ENCODE measurements at regions not wholly inside any gene's neighbourhood (a gene's known extent, or its start where the extent isn't known, plus 50 kb on each side); places are given as distances from the start of the nearest gene placed in this dataset.

GRCh38 chr3:153442386-153442785 is 280.4 kb downstream of the RAP2B start:
- Mint-ChIP-seq H3K9me3 (no peaks in the 10 kb centered on the region), H3K27ac (no peak overlapping the region), H3K36me3 (no peaks in the 10 kb centered on the region), H3K27me3 (ENCODE audit: low read depth) (no peaks in the 10 kb centered on the region), H3K4me1 (peaks cover 9% of the 10 kb centered on the region), H3K4me3 (no peak overlapping the region)
- TF ChIP-seq CTCF (IDR thresholded peaks at IDR 0.05; ENCODE audit: unreplicated experiment) = no peak
- DNase-seq (ENCODE audit: low spot score in 2 of 2, unreplicated experiment in 2 of 2) = no peak

DNA sequence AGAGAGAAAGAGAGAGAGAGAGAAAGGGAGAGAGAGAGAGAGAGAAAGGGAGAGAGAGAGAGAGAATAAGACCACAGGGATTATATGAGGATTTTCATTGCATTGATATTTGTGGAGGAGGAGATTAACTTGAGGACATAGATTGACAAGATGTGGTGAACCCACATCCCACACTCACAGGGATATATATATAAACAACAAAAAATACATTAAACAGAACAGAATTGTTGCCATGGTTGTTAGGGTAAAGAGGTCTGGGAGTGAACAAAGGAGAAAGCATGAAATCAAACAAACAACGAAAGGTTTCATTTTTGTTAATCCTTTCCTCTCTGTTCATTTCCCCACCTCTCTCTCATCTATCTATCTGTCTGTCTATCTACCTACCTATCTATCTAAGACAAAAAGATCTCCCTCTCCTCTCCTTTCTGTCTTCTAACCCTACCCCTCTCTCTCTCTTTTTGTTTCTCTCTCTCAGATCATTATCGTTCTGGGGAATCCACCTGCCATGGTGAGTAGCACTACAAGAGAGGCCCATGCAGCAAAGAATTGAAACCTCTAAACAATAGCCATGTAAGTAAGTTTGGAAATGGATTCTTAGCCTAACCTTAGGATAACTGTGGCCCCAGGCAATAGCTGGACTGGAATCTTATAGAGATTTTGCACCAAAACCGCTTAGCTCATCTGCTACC is 280.9 kb downstream of the RAP2B start:
- TF ChIP-seq CTCF (IDR thresholded peaks at IDR 0.05; ENCODE audit: unreplicated experiment) = no peak
- H3K36me3 Mint-ChIP-seq = no peaks in the 10 kb centered on the region
- H3K4me1 Mint-ChIP-seq = peaks cover 7% of the 10 kb centered on the region
- H3K27me3 Mint-ChIP-seq (ENCODE audit: low read depth) = no peaks in the 10 kb centered on the region
- no peak for DNase-seq (ENCODE audit: low spot score in 2 of 2, unreplicated experiment in 2 of 2)
- H3K4me3 Mint-ChIP-seq = no peak overlapping the region
- H3K9me3 Mint-ChIP-seq = no peaks in the 10 kb centered on the region
- no peak overlapping the region for H3K27ac Mint-ChIP-seq

- H3K9me3 Mint-ChIP-seq = no peaks in the 10 kb centered on the region
- no peak overlapping the region for H3K27ac Mint-ChIP-seq
- no peak overlapping the region for H3K4me3 Mint-ChIP-seq
- DNase-seq (ENCODE audit: low spot score in 2 of 2, unreplicated experiment in 2 of 2) = no peak
- no peaks in the 10 kb centered on the region for H3K36me3 Mint-ChIP-seq
- peaks cover 11% of the 10 kb centered on the region for H3K4me1 Mint-ChIP-seq
- no peaks in the 10 kb centered on the region for H3K27me3 Mint-ChIP-seq (ENCODE audit: low read depth)
- no peak for TF ChIP-seq CTCF (IDR thresholded peaks at IDR 0.05; ENCODE audit: unreplicated experiment)
Observed at GRCh38 chr3:153443961-153444360, 281.9 kb downstream of the RAP2B start.

DNA sequence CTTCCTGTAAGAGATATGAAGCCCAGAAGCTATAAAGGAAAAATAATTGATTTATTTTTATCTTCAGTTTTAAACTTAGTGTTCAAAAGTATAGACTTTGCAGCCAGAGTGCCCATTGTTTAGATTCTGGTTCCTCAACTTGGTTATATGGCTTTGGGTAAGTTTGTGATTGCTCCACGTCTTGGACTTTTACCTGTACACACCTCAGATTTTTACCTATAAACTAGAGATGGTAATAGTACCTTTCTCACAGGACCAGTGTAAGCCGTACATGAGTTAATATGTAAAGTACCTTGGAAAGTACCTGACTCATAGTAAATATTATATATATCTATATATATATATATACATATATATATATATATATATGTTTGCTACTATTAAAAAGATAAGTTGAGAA is 283.8 kb downstream of the RAP2B start:
- TF ChIP-seq CTCF (IDR thresholded peaks at IDR 0.05; ENCODE audit: unreplicated experiment) = no peak
- Mint-ChIP-seq H3K4me1 (peaks cover 10% of the 10 kb centered on the region), H3K9me3 (no peaks in the 10 kb centered on the region), H3K4me3 (no peak overlapping the region), H3K27ac (no peak overlapping the region), H3K27me3 (ENCODE audit: low read depth) (no peaks in the 10 kb centered on the region), H3K36me3 (no peaks in the 10 kb centered on the region)
- no peak for DNase-seq (ENCODE audit: low spot score in 2 of 2, unreplicated experiment in 2 of 2)

- Mint-ChIP-seq H3K9me3 (no peaks in the 10 kb centered on the region), H3K4me1 (peaks cover 6% of the 10 kb centered on the region), H3K36me3 (no peaks in the 10 kb centered on the region), H3K4me3 (no peak overlapping the region), H3K27me3 (ENCODE audit: low read depth) (no peaks in the 10 kb centered on the region), H3K27ac (no peak overlapping the region)
- DNase-seq (ENCODE audit: low spot score in 2 of 2, unreplicated experiment in 2 of 2) = no peak
- no peak for TF ChIP-seq CTCF (IDR thresholded peaks at IDR 0.05; ENCODE audit: unreplicated experiment)
Observed at GRCh38 chr3:153448151-153448829, 286.3 kb downstream of the RAP2B start.
